ENCODE measurements at regions not wholly inside any gene's neighbourhood (a gene's known extent, or its start where the extent isn't known, plus 50 kb on each side); places are given as distances from the start of the nearest gene placed in this dataset.
"Not testable (repeated sequence)": the region's sequence is repeated elsewhere in the genome, so short reads cannot be mapped to it uniquely, and the experiment has no call there.

- no peak for DNase-seq
These were observed 160.1 kb upstream of the DAP start for GRCh38 chr5:10921160-10921559.

GRCh38 chr5:10920400-10920799 is 159.4 kb upstream of the DAP start:
- no peak for DNase-seq

GRCh38 chr5:10914741-10915480 is 153.9 kb upstream of the DAP start:
- no peak for DNase-seq

- no peak for DNase-seq
These were observed 152.8 kb upstream of the DAP start for GRCh38 chr5:10913841-10914240.

GRCh38 chr5:10913181-10913810 is 152.3 kb upstream of the DAP start:
- DNase-seq: no peak

GRCh38 chr5:10912435-10912834 is 151.4 kb upstream of the DAP start:
- DNase-seq: no peak

- DNase-seq: no peak
These were observed 149.2 kb upstream of the DAP start for GRCh38 chr5:10910261-10910660.

GRCh38 chr5:10904862-10905432 is 143.9 kb upstream of the DAP start:
- no peak for DNase-seq

- no peak for DNase-seq
These were observed 142.9 kb upstream of the DAP start for GRCh38 chr5:10903786-10904560.

GRCh38 chr5:10902145-10902544 is 141.1 kb upstream of the DAP start:
- DNase-seq: no peak

GRCh38 chr5:10898514-10898913 is 137.5 kb upstream of the DAP start:
- DNase-seq: no peak

- DNase-seq: no peak
These were observed 135.0 kb upstream of the DAP start for GRCh38 chr5:10896016-10896415.

GRCh38 chr5:10894445-10895054 is 133.5 kb upstream of the DAP start:
- DNase-seq: no peak

GRCh38 chr5:10892911-10893215 is 131.8 kb upstream of the DAP start:
- no peak for DNase-seq

- no peak for DNase-seq
These were observed 131.3 kb upstream of the DAP start for GRCh38 chr5:10892147-10892910.

GRCh38 chr5:10891193-10891592 is 130.2 kb upstream of the DAP start:
- DNase-seq: no peak

- no peak for DNase-seq
These were observed 125.5 kb upstream of the DAP start for GRCh38 chr5:10886497-10886896.

GRCh38 chr5:10885026-10885425 is 124.0 kb upstream of the DAP start:
- DNase-seq: no peak

- not testable (repeated sequence) for DNase-seq
These were observed 122.9 kb upstream of the DAP start for GRCh38 chr5:10883945-10884344.

GRCh38 chr5:10880934-10881333 is 119.9 kb upstream of the DAP start:
- DNase-seq: no peak

GRCh38 chr5:10876996-10877395 is 116.0 kb upstream of the DAP start:
- DNase-seq: not testable (repeated sequence)

GRCh38 chr5:10876006-10876744 is 115.1 kb upstream of the DAP start:
- DNase-seq: no peak

Measured in NCI-H1105 (cell line).